HG03442 (cell line): ENCODE measurements at regions not wholly inside any gene's neighbourhood (a gene's known extent, or its start where the extent isn't known, plus 50 kb on each side); places are given as distances from the start of the nearest gene placed in this dataset.

Source experiments
- ATAC-seq: cut with Tn5 transposase; IDR thresholded peaks from one replicate; pipeline ENCODE4 v1.9.1; 2021; ENCODE audit warnings: mild to moderate bottlenecking, moderate library complexity; ENCODE audit not compliant: unreplicated experiment

DNA sequence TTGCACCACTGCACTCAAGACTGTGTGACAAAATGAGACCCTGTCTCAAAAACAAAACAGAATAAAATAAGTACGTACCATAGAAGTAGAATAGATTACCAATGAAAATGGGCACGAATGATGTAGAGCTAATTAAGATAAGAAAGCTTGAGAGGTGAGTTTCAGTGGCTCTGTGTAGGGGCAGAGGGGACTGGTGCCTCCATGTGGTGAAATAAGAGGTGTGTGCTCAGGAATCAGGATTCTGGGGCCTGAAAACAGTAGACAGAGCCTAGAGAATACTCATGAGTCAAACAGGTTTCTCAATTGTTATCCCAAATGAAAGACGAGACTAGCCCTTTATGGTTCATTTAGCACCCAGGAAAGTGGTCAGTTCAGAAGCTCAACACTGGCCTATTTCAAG lies 1145.1 kb downstream of the FLRT2 start:
- ATAC-seq = no peak

- no peak for ATAC-seq
Measured at GRCh38 chr14:86673523-86673969, 1143.6 kb downstream of the FLRT2 start.

DNA sequence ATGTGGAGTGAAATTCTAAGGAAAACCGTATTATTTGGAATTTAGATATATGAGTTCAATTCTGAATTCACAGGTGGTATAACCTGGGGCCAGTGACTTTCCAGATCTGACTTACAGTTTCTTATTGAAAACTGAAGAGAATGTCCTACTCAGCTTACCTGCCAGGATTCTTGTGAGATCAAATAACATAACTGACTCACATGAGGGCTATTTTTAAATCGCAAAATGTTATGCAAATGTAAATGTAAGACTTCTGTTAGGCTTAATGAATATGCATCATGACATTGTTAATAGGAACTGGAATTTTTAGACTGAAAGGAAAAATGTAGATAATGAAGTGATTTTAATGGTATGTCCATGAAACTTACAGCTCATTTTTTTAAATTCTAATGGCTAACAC lies 1142.1 kb downstream of the FLRT2 start:
- no peak for ATAC-seq

DNA sequence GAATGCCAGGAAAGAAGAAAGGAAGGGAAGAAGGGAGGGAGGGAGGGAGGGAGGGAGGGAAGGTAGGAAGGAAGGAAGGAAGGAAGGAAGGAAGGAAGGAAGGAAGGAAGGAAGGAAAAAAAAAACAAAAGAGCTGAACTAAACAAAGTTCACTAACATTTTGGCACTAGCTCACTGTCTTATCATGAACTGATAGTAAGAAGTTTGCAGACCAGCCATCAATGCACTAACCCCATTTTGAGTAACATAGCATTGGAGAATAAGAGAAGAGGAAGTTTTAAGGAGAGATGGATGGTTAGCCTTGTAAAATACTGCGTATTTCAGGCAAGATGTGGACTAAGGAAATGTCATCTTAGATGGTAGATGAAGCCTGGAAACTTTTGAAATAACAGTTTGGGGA lies 1136.0 kb downstream of the FLRT2 start:
- ATAC-seq = no peak

DNA sequence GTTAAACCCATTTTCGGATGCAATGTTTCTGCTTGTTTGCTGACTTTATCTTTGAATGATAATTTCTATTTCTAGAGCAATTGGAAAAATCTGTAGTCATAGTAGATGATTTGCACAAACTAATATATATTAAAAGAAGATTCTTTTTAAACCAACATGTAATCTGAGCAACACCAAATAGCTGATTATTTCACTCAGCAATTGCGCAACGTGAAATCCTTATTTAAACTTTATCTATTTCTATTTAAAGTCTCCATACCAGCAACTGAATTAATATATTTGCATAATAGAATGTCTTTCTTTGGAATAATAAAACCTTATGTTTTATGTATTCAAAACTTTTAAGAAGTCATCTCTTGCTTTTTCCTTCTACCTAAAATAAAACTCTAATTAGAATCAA lies 1132.4 kb downstream of the FLRT2 start:
- ATAC-seq = no peak

- no peak for ATAC-seq
Measured at GRCh38 chr14:86654558-86655184, 1124.7 kb downstream of the FLRT2 start.

- no peak for ATAC-seq
Measured at GRCh38 chr14:86652526-86652925, 1122.6 kb downstream of the FLRT2 start.

DNA sequence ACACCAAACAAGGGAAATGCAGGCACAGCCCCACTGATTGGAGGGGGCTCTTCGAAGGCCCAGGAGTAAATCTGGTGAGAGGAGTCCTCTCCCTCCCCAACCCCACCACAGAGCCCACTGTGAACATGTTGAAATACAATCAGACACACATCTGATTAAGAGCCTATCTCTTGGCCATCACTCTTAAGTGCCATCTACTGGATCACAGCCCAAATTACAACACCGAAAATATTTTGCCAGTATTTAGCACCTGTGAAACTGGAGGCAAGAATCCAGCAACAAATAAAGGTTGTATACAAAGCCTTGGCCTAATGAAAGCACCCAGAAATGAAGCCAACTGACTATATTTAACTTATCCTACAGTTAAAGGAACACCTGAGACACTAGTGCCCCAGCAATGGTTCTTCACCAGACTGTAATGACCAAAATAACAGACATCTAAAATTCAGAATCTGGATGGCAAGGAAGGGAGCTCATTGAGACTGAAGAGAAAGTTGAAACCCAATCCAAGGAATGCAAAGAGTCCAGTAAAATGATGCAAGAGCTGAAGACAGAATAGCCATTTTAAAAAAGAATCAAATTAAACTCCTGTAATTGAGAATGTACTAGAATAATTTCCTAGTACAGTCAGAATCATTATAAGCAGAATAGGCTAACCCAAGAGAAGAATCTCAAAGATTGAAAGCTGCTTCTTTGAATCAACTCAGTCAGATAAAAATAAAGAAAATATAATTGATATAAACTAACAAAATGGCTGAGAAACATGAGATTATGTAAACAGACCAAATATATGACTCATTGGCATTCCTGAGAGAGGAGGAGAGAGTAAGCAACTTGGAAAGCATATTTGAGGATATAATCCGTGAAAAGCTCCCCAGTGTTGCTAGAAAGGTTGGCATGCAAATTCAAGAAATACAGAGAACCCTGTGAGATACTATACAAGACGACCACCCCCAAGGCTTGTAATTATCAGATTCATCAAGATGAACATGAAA lies 1117.0 kb downstream of the FLRT2 start:
- ATAC-seq = no peak

- no peak for ATAC-seq
Measured at GRCh38 chr14:86646125-86646524, 1116.2 kb downstream of the FLRT2 start.

- no peak for ATAC-seq
Measured at GRCh38 chr14:86641310-86641709, 1111.4 kb downstream of the FLRT2 start.

GRCh38 chr14:86640288-86640687 lies 1110.3 kb downstream of the FLRT2 start:
- no peak for ATAC-seq

DNA sequence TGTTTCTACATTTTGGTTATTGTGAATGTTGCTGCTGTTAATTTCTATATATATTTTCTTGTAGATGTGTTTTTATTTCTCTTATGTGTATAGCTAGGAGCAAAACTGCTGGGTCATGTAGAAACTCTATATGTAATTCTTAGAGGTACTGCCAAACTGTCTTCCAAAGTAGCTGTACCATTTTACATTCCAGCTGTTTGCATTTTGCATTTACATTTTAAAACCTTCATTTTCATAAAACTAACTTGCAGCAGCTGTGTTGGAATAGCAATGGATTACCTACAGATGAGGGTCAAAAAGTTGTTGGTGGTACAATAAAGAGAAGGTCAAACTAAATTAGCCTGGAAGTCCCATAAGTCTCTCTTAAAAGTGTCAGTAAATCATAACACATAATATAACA lies 1109.7 kb downstream of the FLRT2 start:
- no peak for ATAC-seq

DNA sequence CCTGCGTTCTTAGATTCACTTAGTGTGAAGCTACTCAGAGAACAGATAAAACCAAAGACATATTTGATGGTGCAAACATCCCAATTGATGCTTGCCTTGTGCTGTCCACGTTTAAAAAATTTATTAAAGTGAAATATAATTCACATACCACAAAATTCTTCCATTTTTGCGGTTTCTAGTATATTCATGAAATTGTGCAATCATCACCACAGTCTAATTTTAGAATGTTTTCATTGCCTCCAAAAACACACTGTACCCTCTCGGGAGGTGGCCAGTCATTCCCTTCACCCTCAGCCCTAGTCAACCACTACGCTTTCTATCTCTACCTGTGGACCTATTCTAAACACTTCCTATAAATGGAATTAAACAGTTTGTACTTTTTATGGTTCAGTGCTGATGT lies 1109.2 kb downstream of the FLRT2 start:
- no peak for ATAC-seq

- ATAC-seq = no peak
Measured at GRCh38 chr14:86627080-86627479, 1097.1 kb downstream of the FLRT2 start.

GRCh38 chr14:86626530-86626929 lies 1096.6 kb downstream of the FLRT2 start:
- ATAC-seq = no peak

DNA sequence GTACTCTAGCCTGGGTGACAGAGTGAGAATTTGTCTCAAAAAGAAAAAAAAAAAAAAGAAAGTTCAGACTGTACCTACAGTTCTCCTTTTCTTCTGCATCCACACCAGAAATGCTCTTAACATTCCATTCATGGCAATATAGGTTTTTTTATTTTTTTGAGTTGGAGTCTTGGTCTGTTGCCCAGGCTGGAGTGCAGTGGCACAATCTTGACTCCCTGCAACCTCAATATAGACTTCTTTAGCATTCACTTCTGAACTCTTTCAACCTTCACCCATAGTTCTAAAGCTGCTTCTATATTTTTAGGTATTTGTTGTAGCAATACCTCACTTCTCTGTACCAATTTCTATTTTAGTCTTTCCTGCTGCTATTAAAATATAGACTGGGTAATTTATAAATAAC lies 1095.7 kb downstream of the FLRT2 start:
- no peak for ATAC-seq

GRCh38 chr14:86619726-86620125 lies 1089.8 kb downstream of the FLRT2 start:
- ATAC-seq = no peak

GRCh38 chr14:86613786-86614185 lies 1083.8 kb downstream of the FLRT2 start:
- no peak for ATAC-seq

- no peak for ATAC-seq
Measured at GRCh38 chr14:86613126-86613525, 1083.2 kb downstream of the FLRT2 start.

GRCh38 chr14:86604561-86604960 lies 1074.6 kb downstream of the FLRT2 start:
- no peak for ATAC-seq

GRCh38 chr14:86602263-86602662 lies 1072.3 kb downstream of the FLRT2 start:
- ATAC-seq = no peak

- no peak for ATAC-seq
Measured at GRCh38 chr14:86601813-86602212, 1071.9 kb downstream of the FLRT2 start.
